GM04504 (cell line): ENCODE measurements at regions not wholly inside any gene's neighbourhood (a gene's known extent, or its start where the extent isn't known, plus 50 kb on each side); places are given as distances from the start of the nearest gene placed in this dataset.

ENCODE experiments used
- DNase-seq: peaks from one replicate; pipeline ENCODE4 v3.0.0-alpha.2; 2012; ENCODE audit warnings: low read depth

DNA sequence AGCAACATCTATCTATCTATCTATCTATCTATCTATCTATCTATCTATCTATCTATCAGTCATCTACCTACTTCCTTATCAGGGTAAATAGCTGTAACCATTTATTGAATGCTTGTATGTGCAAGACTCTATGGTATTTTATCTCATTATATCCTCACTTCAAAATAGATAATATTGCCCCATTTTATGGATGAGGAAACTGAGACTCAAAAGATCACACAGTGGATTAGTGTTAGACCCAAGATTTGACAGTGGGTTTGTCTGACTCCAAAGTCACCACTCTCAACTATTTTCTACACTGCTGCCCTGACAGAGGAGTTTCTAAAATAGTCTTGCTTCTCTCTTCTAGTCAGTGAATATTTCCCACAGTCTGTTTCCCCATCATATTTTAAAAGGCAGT lies 94.3 kb upstream of the NR3C1 start:
- no peak for DNase-seq

DNA sequence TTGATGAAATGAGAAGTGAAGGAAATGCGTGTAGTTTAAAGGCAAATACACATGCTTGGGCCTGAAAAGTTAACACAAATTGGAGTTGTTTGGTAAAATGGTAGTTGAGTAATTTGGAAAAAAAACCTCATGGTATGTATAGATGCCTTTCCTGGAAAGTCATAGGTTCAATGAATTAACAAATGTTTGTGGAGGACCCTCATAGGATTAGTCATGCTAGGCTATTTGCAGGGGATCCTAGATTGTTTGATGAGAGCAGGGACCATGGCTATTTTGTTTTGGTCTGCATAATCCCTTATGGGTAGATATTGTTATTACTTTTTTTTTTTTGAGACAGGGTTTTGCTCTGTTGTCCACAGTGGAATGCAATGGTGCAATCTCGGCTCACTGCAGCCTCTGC lies 93.5 kb upstream of the NR3C1 start:
- no peak for DNase-seq

DNA sequence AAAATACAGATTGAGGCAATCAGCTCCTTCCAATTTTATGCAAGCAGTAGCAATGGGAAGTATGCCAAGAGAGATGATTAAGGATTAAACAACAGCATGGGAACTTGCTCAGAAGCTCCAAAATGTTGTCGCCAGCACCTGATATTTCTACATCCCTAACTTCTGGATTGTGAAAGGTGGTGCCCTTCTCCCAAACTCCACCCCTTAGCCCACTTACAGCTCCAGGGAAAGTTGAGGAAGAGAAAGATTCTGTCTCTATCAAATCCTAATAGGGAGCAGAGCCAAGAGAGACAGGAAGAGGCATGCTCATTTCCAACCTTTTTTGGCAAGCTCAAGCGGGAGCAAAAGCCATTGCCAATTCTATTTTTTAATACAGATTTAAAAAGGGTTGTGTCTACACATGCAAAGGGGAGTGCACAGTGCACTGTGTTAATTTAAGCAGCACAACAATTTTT lies 92.4 kb upstream of the NR3C1 start:
- DNase-seq, result peak; percentile 51

DNA sequence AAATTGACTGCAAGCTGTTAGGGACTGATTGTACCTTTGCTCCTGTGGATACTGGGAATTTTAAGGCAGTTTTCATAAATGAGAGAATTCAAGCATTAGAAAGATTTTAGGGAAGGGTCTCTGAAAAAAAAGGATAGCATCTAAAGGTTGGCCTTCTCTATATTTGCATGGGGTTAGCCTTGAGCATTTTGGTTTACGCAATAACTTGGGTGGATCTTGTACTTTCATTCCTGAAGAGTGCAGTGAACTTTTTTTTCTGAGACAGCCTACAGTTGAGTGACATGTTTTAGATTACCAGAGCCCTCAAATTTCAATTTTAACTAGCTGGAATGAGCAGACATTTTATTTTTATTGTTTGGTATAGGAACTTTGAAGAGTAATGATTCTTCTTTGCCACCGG lies 91.6 kb upstream of the NR3C1 start:
- DNase-seq, result no peak

DNA sequence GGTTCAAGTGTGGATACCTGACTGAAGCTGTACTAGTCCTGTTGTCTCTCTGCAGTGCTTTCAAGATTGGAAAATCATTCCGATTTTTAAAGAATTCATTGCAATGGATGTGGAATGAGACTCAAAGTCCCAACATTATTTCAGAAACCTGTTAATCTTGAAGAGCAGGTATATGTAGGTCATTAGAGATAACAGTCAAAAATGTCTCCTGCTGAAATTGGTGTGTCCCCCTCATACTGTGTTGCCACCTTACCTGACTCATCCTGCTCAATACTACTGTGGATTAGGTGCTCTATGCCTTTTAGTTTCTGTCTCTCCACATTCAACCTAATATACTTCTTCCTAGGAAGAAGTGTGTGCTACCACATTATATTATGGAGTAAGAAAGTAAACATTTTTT lies 91.1 kb upstream of the NR3C1 start:
- no peak for DNase-seq

DNA sequence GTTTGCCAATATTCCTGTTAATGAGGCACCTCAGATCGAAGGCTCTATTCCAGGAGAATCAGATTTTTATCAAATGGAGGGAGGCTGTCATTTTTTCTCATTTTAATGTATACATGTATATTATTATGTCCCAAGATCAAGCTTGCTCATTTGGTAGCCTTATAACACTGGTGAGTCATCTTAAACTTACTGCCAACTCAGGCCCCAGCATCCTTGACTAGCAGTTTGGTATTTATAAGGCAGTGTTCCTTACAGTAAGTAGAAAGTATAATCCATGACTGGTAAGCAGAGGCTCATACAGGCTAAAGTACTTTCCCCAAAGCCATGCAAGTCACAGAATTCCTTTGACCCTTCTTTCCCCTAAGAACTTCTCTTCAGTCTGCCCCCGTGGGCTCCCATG lies 90.7 kb upstream of the NR3C1 start:
- DNase-seq, result peak; percentile 64

DNA sequence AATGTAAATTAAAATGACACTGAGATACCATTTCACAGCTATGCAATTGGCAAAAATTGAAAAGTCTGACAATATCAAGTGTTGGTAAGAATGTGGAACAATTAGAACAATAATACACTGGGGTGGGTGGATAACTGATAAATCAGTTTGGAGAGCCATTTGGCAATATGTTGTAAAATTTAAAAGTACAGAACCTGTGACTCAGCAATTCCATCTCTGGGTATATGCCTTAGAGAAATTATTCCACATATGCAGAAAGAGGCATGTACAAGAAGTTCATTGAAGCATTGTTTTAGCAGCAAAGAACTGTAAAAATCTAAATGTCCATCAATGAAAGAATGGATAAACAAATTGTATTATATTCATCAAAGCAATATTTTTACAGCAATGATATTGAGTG lies 89.3 kb upstream of the NR3C1 start:
- no peak for DNase-seq

DNA sequence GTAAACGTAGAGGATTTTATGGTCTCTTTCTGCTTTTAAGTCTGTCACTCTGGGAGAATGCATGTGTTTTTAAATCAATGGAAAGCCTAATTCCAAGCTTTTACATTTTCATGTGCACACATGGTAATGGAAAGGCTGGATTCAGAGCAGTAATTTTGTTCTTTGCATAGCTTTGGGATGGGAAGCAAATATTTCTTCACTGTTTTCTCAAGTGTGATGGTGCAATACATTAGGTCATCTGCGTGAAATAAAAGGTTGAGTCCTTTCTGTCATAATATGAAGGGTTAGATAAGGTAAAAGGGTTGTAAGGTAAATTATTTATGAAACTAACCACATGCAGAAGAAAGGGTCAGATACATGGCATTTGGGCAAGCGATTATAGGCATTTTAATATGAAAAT lies 88.2 kb upstream of the NR3C1 start:
- DNase-seq, result no peak

DNA sequence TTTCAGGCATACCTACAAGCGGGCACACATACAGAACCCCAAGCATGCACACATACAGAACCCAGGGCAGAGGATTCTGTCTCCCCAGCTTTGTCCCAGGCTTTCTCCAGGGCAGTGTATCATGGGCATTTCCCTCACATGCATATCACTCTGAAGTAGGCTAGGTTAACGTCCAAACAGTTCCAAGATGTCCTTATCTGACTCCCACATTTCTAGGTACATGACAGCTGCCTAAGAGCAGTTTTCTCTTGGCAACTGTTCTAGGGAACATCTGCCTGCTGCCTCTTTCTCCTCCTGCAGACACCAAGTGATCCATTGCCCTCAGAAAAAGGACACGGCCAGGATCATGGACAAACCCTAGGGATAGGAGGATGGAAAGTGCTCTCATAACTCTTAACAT lies 84.9 kb upstream of the NR3C1 start:
- DNase-seq, result no peak

DNA sequence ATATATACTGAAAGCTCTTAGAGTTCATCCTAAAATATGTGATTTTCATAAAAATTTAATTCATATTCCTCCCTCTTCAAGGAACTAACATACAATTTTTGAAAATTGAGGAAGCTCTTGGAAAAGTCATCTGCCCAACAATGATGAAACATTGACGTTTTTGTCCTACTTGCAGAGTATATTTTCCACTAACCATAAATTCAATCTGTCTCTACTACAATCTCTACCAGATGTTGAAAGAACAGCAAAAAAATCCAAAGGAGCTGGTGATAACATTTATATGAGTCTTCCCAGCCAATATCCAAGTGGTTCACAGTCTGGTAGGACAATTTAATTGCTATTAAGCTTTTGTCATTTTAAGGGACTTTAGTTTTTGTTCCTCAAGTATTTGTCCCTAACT lies 81.1 kb upstream of the NR3C1 start:
- DNase-seq, result no peak

DNA sequence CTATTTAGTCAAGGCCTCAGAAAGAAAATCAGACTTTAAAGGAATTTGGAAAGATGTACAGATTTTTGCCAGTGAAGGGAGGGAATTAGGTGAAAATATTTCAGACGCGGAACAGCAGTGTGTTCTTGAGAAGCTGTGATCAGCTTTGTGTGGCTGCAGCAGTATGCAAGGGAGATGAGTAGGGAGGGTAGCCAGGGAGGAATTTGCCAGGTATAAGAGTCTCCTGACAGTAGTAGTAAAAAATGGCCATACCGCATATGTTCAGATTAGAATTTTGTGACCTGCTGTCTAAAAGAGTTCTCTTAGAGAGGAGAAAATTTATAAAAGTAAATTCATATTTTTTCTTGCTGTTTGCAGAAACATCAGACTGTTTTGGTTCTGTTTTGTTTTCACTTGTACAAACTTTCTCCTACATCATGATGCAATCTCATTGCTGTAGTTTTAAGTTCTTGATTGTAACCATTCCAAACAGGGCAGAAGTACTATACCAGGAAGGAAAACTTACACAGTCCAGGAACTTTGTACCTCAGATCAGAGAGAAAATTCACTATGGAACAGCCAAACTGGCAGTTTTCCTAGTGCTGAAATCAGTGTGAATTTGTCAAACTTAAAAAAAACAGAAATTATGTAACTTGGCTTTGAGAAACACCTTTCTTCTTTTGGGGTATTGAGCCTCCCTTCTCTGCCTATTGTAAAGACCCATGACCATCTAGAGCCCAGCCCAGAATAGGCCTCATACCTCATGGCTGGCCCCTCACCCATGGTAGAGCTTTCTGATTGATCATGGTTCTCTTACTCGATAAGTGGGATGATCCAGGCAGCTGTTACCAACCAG lies 78.4 kb upstream of the NR3C1 start:
- DNase-seq, result no peak

DNA sequence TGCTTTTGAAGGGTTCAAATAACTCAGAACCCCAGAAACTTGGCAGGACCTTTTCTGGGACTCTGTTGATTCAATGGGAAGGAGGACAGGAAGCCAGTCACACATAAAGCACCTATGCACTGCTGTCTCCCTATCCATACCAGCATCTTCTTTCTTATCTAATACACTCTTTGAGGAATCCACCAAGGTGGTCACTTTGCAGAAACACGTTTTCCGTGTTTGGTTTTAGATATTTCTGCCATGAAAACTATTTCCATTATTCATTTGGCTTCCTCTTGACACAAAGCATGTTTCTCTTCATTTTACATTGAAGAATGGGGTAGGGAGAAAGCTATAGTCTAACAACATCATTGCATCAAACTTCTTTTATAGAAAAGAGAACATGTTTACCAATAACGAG lies 76.5 kb upstream of the NR3C1 start:
- no peak for DNase-seq

DNA sequence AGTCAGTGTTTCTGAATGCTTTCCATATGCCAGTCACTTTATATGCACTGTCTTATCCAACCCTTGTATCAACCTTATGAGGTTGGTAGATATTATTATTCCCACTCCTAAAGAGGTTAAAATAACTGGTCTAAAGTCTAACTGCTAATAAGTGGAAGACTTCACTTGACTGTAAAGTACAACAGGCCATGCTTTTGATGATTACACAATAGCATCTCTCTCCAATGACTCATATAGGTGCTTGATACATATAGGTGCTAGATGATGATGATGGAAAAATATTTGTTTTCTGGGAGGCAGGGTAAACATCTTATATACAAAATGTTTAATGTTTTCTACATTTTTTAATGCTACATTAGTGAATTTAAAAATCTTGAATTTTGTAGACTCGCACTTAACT lies 75.9 kb upstream of the NR3C1 start:
- no peak for DNase-seq

DNA sequence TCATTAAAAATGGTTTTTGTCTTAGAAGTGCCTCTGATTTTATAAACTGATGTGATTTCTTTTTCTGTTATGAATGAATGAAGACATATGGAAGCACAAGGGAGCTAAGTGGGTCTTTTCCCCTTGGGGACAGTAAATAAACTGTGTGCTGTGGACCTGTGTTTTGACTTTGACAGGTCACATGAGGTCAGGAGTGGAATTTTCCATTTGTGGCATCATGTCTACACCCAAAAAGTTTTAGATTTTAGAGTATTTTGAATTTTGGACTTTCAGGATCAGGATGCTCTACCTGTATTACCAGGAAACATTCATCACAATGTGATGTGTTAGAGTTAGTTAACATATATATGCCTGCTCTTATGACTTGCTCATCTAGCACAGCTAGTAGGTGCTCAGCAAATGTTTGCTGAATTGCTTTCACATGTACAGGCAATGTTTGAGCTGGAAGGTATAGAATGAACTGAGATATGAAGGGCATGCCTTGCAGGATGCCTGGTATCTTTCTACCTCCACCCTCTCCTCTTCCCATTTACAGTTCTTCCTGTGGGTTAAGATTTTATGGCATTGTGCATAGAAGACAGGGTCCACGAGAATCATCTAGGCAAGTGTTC lies 73.2 kb upstream of the NR3C1 start:
- DNase-seq, result no peak

DNA sequence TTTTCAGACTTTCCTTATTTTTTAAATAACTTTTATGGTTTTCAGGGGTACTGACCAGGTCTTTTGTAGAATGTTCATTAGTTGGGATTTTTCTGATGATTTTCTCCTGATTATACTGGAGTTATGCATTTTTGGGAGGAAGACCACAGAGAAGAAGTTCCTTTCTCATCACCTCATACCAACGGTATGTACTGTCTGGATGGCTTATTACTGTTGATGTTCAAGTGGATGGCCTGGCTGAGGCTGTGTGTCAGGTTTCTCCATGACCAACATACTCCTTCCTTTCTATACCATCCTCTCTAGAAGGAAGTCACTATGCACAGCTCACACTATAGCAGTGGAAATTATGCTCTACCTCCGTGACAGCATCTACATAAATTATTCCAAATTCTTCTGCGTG lies 71.1 kb upstream of the NR3C1 start:
- DNase-seq, result no peak

DNA sequence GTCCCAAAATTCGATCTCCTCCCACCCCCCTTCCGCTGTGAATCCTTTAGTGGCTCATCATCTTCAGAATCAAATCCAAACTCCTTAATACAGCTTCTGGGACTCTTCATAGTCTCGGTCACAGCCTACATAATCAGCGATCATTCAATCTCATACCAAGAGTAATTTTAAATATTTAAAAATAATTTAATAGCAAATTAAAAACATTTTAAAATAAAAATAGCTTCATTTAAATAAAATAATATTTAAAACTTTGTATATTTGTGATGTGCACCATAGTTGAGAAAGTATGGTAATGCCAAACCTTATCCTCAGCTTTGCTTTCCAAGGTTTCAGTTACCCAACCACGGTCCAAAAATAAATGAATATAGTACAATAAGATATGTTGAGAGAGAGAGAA lies 70.0 kb upstream of the NR3C1 start:
- DNase-seq, result no peak

DNA sequence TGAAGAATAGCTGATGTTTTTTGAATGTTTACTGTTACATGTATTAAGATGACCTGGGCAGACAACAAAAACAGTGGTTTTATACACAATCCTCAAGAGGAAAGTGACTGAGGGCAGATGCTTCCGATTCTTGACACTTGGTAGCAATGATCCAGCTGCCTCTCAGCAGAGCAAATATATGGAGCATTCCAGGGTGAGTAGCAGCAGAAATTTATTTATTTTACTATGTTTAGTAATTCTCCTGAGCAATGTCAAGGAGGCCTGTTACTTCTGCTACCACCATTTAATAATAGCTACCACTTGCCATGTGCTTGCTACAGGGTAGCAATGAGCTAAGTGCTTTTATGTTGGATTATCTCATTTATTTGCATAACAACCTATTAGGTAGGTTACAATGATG lies 69.1 kb upstream of the NR3C1 start:
- DNase-seq, result no peak

DNA sequence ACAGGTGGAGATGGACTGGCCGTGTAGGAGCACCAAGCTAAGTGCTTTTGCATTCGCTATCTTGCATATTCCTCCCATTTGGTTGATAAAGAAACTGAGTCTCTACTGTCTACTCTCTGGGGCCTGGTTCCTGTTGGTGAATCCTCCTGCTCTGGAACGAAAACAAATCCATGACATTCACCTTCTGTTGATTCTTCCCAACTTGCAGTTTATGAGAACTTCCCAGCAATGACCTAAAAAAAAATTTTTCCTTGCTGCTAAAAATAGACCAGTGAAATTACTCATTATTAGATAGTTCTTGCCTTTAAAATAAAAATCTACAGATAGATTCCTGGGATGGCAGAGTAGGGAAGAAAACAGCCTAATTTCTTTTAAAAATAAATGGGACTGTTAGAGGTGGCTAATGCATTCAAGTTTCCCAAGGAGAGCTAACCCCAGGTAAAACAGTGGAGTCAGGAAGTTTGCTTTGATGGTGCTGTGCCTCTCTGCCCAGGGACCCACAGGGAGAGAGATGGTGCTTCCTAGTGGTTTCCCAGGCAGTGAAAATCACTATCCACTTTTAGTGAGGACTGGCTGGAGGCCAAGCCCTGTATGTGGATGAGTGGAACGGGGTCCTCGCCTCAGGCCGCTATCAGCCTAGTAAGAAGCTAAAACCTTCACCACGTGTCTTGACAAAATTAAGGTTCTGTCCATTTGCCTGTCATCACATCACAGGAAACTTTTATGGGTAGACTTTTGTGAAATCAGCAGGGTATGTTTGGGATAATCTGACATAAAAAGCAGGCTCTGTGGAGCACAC lies 68.4 kb upstream of the NR3C1 start:
- DNase-seq, result no peak

DNA sequence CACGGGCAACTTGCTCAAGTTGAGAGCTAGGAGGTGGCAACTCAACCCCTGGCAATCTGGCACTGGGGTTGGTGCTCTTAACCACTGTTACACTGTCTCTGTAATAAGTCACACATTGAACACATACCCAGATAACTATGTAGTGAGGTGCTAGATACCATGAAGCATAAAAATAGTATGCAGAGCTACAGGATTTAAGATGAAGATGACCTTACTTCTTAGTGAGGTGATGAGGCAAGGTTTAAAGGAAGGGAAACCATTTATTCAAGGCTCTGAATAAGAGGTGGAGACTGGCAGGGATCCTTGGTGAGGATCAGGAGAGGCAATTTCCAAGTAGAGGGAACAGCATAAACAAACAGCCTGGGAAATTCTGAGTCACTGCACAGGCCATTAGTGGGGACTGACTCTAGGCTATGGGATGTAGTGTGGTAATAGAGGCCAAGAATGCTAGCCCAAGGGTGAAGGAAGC lies 67.6 kb upstream of the NR3C1 start:
- no peak for DNase-seq

DNA sequence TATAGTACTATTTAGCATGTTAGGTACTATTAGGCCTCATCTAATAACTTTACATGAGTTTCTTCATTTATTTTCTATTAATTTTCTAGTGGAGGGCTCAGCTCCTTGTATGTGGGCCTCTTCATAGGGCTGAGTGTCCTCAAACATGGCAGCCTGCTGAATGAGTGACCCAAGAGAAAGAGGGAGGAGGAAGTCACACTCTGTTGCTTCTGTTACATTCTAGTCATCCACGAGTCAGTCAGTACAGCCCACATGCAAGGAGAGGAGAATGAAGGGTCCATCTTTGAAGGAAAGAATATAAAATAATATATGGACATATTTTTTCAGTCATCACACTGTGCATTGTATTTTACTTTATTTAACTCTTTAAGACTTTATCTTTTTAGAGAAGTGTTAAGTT lies 66.6 kb upstream of the NR3C1 start:
- DNase-seq, result no peak

DNA sequence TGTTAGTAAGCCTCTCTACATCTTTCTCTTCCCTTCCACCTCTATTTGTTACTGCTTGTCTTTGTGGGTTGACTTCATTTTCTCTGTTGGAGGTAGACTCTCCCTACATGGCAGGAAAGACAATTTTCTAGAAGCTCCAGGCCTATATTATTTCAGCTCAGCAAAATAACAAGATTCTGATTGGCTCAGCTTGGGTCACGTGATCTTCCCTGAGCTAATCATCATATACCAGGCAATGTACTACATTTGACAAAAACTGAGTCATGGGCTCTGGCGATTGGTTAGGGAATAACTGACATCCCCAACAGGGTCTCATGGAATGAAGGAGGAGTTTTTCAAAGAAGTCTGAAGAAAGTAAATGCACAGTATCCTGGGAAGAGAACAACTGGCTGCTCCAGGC lies 65.6 kb upstream of the NR3C1 start:
- DNase-seq, result no peak

DNA sequence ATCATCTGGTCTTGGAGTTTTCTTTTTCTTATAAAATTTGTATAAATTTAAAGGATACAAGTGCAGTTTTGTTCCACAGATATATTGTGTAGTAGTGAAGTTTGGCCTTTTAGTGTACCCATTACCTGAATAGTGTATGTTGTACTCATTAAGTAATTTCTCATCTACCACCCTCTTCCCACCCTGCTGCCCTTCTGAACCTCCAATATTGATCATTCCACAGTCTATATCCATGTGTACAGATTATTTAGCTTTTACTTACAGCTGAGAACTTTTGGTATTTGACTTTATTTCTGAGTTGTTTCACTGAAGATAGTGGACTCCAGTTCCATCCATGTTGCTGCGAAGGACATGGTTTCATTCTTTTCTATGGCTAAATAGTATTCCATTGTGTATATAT lies 63.1 kb upstream of the NR3C1 start:
- no peak for DNase-seq
